NCI-H2171 (cell line): ENCODE measurements at regions not wholly inside any gene's neighbourhood (a gene's known extent, or its start where the extent isn't known, plus 50 kb on each side); places are given as distances from the start of the nearest gene placed in this dataset.

Source experiments
- DNase-seq: peaks from one replicate; lab custom pipeline; 2025; lab: John Stamatoyannopoulos, UW

DNA sequence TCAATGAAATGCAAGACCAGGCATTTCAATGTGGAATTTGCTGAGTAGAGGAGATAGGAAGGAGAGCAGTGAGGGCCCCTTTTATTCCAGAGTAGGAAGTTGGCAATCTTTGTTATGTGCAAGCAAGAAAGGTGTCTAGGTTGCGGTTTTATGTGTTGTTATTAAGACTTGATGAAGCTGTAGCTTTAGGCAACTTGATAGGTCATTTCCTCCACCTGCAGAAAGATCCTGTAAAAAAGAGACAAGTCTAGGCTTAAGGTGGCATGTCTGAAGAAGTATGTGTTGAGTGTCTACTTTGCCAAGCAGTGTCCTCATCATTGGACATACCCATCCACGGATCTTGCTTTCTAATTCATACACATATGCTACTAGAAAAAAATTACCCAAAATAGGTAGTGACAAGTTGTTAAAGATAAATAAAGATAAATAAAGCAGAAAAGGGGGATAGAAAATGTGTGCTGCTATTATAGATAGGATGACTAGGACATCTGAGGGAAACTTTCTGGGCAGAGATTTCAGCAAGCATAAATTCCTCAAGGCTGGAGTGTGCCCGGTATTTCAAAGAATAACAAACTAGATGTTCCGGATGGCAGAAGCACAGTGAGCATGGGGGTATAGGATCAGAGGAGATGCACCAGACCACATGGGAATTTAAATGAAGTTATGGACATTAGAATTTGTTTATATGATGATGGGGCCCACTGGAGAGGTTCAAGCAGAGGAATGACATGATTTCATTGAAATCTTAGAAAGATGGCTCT lies 335.0 kb downstream of the TGFB2 start:
- DNase-seq = no peak

DNA sequence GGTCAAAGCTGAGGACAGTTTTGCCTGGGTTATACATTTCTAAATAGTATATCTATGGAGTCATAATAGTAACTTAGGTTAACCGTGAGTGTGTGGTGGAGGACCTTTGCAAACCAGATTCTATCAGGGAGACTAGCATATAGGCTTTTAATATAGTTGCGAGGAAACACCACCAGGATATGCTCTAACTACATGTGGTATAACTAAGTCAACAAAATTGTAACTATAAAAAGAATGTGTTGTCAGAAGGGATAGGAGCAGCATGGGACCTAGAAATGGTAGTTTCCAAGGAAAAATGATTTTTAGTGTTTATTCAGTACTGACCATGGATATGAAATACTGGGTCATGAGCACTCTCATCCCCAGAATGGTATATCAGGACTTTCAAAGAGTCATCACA lies 338.1 kb downstream of the TGFB2 start:
- no peak for DNase-seq

DNA sequence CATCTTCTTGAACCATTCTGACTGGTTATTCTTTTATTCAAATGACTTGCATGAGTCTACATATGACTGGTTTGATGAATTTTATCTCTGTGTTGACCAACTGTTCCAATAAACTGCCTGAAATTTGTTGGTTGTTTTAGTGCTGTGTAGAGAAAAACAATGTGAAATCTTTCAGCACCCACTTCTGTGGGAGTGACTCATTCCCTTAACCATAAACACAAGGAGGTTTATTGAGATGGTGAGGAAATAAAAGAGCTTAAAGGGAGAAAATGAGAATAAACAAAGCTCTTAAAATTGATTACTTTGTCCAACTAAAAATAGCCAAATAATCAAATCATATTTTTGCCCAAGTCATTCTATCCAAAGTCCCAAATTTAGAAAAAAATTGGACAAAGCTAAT lies 341.1 kb downstream of the TGFB2 start:
- no peak for DNase-seq

DNA sequence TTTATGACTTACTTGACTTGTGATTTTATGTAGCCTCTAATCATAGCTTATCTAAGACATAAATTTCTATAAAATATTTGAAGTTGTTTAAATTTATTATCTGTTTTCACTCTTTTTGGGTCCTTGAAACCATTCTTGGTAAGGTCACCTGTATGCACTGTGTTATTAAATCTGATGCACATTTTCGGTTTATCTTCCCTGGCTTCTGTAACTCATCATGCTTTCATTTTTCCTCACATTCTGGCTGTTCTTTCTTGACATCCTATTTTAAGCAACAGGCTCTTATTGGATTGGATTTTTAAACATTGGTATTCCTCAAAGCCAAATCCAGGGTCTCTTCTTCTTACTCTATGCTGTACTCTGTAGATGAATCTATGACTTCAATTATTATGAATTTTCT lies 341.6 kb downstream of the TGFB2 start:
- no peak for DNase-seq

DNA sequence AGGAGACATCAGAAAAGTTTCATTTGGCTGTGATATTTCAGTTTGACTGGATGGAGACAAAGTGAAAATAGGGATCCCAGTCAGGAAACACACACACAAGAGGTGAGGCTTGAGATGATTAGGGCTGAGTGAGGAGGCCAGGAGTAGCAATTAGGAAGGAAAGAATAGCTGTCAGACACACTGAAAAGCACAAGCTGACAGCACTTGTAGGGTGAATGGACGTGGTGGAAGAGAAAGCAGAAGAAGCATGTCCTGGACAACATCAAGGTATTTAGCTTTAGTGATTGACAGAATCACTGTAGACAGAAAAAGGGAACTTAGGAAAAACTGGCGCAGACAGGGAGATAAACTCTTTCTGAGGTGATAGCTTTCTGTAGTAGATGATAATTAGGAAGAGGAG lies 347.7 kb downstream of the TGFB2 start:
- DNase-seq = no peak

DNA sequence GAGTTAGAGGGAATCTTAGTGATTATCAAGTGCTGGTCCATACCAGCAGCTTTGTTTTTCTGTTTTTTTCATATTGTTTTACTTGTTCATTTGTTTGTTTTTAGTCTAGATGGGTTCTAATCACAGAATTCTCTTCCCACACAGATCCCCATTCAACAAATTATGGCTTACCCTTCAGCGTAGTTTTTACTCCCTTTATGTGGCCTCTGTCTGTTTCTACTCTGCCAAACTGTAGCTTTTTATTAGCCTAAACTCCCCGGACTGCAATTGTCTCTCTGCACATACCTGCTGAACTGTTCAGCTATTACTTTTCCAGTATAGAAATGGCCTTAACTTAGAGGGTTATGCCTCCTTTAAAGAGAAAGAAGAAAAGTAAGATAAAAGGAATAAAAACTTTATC lies 348.5 kb downstream of the TGFB2 start:
- DNase-seq = no peak

DNA sequence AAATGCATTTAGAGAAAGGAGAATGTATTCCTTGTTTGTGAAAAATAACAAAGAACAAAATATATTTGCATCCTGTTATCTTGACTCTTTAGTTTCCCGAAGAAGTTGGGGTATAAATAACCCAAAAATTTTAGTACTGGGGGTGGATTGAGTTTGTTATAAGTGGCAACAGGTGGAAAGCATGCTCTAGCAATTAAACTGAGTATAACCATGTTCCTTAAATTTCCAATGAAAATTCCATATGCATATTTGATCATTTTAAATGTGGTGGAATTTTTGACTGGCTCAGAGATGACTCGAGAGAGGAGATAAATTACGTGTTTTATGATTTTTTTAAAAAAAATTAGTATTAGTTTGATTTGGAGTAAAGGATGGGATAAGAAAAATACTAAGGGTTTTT lies 348.9 kb downstream of the TGFB2 start:
- DNase-seq = no peak

DNA sequence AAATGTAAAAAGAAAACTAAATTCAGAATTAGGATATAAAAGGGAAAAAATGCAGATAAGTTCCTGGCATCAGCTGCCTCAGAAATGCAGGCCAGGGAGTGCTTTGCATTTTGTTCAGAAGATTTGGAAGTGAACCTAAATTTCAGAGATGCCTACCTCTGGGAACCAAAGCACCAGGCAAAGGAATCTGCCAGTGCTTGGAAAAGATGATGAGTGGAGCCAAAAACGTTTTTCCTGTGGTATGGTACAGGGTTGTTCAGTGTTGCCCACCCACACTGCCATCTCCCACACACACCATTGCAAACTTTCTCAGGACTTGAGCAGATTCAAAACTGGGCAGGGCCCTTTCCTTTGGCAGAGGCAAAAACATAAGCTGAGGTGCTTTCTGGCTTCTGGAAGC lies 349.5 kb downstream of the TGFB2 start:
- DNase-seq = no peak

DNA sequence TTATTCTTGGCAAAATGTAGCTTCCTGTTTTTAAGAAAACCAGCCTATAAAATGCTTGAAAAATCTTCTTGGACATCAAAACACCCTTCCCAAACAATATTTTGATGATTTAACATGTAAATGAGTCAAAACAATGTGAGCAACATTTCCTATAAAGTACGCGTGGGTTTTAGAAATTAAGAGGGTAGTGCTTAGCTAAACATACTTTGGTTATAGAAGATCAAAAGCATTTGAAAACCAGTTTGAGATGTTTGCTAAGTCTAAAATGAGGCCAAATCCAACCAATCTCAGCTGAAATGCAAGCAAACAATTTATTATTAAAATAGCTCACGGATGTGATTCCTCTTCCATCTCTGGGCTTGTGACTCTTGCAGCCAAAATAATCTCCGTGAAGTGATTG lies 350.4 kb downstream of the TGFB2 start:
- DNase-seq = no peak

DNA sequence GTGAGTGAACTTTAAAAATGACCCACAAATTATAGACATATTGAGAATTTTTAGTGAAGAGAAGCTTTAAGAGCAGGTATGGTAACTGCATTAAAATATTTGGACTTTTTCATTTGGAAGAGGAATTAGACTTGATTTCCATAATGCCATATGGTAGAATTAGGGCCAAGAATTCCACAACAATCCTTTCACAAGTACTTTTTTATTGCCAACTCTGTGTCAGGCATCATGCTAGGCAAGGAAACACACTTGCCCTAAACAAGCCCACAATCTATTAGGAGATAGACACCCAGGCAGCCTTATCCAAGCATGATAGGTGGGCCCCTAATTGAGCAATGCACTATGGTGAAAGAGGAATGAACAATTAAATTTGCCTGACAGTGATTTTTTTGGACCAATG lies 353.0 kb downstream of the TGFB2 start:
- DNase-seq = no peak

DNA sequence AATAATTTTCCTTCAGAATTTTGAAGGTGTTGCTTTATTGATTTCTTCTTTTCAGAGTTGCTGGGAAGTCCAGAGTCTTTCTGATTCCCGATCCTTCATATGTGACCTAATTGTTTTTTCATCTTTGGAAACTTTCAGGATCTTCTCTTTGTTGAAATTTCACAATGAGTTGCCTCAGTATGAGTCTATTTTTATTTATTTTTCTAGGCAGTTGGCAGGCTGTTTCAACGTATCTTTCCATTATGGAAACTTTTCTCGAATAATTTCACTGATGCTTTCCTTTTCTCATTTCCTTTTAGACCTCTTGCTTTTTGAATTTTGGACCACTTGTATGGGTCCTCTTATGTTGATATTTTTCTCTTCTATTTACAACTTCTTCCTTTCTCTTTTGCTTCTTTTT lies 354.3 kb downstream of the TGFB2 start:
- DNase-seq = no peak

DNA sequence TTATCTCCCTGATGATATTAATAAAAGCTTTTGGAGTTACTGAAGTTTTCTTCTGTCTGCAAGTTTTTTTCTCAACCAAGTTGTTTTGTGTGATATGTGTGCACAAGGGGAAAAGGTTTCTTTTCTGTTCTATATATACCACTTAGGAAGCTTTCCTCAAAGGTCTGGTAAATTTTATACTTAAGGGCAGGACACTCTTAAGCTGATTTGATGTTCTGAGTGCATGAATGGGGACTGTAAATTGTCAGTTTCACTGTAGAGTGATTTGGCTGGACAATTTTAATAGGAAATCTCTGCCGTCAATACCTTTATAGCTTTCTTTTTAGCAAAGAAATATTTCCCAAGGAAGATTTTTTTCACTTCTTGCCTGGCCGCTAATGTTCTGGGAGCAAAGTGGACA lies 354.7 kb downstream of the TGFB2 start:
- no peak for DNase-seq

DNA sequence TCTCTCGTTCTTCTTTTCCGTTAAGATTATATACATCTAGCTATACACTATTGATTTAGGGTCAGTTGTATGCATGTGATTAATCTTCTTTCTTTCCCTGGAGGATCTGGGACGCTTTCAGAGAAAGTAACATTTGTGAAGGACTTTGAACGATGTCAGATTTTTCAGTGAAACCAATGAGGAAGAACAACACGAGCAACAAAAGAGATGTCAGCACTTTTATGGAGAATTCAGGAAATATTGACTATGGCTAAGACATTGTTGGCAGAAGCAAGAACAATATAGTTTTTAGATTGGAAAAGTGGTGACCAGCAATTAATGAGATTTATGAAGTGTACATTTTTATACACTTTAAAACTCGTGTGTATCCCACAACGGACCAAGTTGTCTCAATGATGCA lies 355.5 kb downstream of the TGFB2 start:
- DNase-seq = no peak

DNA sequence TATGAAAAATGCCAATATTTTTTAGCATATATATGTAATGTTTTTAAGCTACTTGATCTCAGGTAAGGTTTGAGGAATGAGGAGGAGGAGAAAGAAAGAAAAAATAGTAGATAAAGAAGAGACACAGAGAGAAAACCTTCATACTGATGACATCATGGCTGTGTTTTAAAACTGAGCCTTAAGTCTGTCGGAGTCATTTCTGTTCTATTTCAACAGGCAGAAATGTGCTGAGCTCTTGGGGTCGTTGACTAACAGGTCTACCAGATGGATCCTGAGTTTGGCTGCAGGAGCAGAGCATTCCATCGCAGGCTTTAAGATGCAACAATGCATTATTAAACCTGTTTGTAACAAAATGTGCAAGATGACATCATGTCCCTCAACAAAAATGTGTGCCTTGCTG lies 356.0 kb downstream of the TGFB2 start:
- DNase-seq = no peak

DNA sequence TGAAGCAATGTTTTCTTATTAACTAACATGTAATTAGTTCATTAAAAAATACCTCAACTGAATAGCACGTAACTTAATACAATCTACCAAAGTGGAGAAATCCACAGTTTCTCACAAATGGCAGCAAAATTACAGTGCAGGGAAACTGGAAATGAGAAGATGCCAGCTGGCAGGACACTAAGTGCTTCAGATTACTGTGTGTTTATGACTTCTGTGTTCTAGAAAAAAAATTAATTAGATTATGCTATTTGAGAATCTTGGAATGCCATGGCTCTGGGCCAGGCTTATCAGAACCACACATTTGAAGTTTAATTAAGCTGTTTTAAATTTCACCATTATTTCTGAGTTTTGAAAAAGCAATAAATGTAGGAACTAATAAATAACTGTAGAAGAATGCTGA lies 357.6 kb downstream of the TGFB2 start:
- no peak for DNase-seq

DNA sequence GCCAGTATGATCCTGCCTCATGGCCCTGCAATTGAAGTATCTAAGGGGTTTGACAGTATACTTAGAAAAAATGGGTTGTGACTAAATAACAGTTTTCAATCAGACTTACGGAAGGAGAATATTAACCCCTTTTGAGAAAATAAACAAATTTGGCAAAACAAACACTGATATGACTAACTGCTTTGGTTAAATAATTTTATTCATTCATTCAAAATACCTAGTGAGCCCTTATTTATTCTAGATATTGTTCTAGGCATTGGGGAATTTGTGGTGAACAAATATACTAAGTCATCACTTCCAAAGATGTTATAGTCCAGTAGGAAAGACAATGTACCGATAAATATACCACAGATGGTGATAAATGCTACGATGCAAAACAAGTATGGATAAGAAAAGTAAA lies 358.7 kb downstream of the TGFB2 start:
- no peak for DNase-seq

DNA sequence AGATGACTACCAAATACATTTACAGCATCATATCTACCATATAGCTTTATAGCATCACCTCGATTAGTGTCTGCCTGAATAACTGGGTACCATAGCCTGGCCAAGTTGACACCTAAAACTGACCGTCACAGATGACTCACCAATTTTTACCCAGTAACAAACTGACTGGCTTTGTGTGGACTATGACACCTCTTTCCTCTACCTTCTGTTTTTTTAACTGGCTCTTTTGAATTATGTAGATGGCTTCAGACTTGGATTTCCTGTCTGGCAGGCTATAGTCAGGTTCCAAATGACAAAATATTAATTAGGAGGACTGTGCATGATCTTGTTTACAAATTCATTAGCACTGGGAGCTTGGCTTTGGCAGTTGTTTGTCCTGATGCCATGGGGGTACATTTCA lies 360.3 kb downstream of the TGFB2 start:
- no peak for DNase-seq

DNA sequence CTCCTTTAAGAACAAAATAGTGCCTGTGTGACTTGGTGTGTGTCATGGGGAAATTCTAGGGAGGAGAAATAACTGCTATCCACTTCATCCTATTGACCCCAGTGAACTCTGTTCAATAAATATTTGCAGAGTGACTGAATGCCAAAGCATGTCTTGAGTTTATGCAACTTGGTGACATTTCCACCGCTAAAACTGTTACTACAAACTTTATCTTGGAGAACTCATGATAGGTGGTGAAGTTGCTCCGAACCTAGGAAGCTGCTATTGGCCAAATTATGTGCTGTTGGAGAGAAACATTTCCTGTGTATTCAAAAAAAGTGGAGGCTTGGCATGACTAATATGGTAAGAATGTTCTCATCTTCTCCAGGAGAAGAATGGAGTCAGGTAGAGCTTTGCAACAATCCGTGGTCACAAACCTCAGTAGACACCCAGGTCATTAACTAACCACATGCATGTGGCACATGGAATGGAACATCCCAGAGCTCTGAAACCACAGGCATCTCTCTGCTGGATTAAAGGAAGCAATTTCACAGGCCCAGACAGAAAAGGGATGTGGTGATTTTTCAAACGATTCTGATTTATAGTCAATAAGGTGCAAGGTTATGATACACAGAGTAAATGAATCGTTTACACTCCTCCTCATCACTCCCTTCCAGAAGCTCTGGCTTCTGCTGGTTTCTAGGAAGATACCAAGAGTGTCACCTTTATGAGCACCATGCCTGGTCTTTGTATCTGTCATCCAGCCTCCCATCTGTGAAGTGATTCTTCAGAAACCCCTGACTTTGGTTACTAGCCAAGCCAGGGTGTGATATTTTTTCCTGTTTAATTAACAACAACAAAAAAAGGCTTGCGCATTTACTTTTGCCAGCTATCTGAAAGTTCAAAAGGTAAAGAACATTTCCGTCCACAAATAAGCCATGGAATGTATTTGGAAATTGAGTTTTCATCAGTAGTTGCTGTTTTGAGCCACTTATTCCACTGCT lies 361.1 kb downstream of the TGFB2 start:
- DNase-seq = no peak

DNA sequence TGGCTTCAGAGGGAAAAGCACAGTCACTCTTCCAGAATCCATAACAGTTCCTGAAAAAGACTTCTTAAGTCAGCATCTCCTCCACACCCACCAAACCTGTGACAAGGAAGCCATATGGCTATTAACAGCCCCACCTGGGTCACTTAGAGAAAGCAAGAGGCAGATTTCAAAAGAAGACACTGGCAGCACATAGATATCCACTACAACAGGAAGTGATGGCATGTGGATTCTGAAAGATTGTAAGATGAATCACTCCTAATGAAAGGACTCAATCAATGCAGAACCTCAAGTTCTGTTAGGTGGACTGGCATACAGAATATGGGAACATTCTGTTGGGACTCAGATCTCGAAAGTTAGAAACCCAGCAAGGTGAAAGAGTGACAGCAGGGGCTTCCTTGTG lies 365.9 kb downstream of the TGFB2 start:
- DNase-seq = no peak

DNA sequence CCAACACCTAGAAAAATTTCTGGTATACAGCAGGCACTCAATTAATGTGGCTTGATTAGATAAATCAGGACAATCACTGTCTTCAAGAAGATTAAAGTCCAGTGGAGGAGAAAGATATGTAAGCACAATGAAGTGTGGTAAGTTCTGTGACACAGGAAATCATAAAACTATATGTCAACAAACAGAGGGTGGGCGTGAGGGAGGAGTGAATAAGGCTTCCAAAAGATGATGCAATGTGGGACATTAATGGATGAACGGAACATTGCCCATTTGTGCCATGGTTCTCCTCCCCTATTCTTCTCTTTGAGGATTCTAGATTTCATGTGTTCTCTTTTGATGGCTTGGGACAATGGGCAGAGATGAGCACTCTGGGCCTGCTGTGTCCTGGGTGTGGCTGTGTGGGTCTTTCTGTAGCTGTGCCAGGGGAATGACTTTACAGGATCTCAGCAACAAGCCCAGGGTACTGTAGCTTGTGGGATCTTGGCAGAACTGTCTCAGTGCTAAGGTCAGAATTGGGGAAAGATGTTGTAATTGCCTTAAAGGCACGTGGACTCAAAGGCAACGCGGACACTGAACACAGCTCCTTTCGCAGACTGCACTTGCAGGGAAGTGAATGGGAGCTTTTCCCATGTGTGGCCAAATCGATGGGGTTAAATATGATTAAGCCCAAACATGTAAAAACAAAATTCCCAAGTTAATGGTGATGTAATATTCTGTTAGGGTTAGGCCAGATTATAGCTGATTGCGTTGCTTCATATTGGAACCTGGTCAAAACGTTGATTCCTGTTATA lies 366.9 kb downstream of the TGFB2 start:
- no peak for DNase-seq

DNA sequence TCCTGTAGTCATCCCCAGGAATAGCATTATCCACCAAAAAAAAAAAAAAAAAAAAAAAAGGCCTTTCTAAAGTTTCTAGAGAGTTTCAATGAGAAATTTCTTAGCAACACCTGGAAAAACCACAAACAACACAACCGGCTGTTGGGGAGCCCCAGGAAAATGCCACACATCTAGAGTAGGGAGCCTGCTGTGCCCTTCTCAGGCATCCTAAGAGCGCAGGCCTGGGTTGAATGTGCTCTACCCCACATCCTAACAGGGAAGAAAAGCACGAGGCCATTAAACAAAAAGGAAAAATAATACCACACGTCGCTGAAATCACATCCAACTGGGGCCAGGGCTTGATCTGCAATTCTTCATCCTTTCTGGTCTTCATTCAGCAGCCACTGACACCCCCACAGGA lies 367.5 kb downstream of the TGFB2 start:
- DNase-seq = no peak

DNA sequence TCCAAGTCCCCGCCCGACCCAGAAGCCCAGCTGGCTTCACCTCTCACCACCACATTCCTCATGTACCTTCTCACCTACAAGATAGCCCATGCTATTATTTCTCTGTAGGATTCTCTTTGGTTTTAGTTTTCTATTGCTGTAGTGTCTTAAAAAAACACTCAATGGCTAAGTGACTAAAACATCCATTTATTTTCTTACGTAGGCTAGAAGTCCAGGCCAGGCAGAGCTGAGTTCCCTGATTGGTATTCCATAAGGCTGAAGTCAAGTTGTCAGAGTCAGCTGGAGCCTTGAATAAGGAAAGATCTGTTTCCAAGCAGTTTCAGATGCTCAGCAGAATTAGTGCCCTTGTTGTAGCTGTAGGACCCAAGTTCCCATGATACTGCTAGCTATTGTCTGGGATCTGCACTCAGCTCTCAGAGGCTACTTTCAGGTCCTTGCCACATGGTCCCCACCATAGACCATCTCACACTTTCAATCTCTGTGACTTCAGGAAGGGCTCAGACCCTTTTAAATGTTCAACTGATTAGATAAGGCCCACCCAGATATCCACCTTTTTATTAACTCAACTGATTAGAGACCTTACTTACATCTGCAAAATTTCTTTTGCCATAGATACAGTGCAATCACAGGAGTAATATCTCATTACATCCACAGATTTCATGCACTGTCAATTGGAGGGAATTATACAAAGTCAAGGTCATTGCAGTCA lies 371.0 kb downstream of the TGFB2 start:
- no peak for DNase-seq
